ENCODE measurements at regions not wholly inside any gene's neighbourhood (a gene's known extent, or its start where the extent isn't known, plus 50 kb on each side); places are given as distances from the start of the nearest gene placed in this dataset.

DNA sequence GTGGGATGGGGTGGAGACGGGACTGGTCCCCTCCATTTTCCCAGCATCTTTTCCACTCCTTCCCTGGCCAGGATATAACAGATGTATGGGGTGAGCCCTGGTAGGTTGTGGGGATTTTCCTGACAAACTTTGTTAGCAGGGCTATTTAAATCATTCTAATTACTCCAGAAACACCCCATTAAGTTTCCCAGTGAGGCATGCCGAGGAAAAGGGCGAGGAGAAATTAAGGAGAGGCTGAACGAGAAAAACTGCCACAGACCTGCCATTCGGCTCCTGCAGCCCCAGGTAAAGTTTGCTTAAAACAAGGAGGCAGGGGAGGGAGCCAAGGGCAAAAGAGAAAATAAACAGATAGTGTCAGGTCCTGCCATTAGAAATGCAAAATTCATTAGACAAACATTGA lies 428.2 kb downstream of the BUD13 start:
- no peak for TF ChIP-seq POLR2AphosphoS5 (IDR thresholded peaks at IDR 0.05; ENCODE audit: insufficient read depth in 1 of 2, low read depth in 1 of 2)
- TF ChIP-seq, protein P1, sequence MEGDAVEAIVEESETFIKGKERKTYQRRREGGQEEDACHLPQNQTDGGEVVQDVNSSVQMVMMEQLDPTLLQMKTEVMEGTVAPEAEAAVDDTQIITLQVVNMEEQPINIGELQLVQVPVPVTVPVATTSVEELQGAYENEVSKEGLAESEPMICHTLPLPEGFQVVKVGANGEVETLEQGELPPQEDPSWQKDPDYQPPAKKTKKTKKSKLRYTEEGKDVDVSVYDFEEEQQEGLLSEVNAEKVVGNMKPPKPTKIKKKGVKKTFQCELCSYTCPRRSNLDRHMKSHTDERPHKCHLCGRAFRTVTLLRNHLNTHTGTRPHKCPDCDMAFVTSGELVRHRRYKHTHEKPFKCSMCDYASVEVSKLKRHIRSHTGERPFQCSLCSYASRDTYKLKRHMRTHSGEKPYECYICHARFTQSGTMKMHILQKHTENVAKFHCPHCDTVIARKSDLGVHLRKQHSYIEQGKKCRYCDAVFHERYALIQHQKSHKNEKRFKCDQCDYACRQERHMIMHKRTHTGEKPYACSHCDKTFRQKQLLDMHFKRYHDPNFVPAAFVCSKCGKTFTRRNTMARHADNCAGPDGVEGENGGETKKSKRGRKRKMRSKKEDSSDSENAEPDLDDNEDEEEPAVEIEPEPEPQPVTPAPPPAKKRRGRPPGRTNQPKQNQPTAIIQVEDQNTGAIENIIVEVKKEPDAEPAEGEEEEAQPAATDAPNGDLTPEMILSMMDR (IDR thresholded peaks at IDR 0.05), result no peak
